Islet precursor cell (in vitro differentiated cells): ENCODE measurements at regions not wholly inside any gene's neighbourhood (a gene's known extent, or its start where the extent isn't known, plus 50 kb on each side); places are given as distances from the start of the nearest gene placed in this dataset.
"Not testable (repeated sequence)": the region's sequence is repeated elsewhere in the genome, so short reads cannot be mapped to it uniquely, and the experiment has no call there.

Experiments
- DNase-seq: peaks from one replicate; pipeline ENCODE4 v3.0.0-alpha.2; 2018

DNA sequence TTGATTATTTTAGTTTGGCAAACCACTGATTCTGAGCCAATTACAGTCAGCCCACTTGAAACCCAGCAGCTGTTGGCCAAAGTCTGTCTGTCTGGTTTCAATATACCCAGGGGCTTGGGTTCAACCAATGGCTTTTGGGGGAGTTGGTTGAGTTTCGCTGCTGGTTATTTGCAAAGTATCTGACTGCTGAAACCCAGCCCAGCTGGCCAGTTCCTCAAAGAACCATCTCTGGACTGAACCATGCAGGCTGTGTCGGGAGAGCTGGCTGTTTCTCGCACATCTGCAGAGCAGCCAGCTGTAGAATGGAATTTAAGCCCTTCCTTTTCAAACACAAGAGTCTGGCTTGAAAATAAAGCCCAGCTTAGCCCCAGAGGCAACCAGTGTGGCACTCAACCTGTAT, 66.0 kb upstream of the PAX7 start:
- no peak for DNase-seq

DNA sequence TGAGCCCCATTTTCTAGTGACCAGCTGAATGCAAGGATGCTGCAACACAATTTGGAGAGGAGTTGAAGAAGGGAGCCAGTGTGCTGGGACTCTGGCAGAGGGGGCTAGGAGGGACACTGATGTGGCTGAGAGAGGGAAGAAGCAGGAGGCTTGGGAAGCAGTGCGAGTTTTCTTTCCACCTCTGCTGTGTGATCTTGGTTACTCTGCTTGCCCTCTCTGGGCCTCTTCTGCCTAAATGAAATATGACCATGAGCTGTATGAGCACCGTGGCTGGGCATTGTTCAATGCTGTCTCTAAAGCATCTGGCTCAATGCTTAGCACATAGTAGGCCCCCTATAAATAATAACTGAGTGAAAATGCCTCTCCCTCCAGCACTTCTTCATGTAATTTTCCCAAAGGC, 65.3 kb upstream of the PAX7 start:
- no peak for DNase-seq

DNA sequence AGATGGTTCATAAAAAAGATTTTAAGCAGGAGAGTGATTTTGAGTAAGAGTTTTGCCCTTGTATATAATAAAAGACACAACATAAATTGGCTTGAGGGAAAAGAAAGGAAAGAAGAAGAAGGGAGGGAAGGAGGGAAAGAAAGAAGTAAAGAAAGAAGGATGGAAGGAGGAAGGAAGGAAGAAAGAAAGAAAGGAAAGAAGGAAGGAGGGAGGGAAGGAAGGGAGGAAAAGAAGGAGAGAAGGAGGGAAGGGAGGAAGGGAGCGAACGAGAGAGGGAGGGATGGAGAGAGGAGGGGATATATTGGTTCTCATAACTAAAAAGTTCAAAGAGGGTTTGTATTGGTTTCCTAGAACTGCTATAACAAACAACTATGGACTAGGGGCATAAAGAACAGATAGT, 62.2 kb upstream of the PAX7 start:
- no peak for DNase-seq

DNA sequence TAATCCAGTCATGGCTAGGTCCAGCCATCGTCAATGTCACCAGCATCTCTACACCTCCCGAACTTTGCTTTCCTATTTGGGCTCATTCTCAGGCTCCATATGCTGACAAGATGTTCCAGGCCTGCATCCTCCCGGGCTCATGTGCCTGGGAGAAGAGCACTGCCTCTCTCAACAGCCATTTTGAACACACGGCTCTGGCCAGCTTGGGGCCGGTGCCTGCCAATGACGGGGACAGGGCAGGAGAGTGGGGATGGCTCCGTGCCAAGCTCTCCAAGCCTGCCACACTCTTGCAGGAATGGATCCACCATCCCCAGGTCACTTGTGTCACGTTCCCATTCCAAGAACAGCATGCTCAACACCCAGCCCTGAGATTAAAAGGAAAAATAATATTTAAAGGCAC, 61.4 kb upstream of the PAX7 start:
- no peak for DNase-seq

DNA sequence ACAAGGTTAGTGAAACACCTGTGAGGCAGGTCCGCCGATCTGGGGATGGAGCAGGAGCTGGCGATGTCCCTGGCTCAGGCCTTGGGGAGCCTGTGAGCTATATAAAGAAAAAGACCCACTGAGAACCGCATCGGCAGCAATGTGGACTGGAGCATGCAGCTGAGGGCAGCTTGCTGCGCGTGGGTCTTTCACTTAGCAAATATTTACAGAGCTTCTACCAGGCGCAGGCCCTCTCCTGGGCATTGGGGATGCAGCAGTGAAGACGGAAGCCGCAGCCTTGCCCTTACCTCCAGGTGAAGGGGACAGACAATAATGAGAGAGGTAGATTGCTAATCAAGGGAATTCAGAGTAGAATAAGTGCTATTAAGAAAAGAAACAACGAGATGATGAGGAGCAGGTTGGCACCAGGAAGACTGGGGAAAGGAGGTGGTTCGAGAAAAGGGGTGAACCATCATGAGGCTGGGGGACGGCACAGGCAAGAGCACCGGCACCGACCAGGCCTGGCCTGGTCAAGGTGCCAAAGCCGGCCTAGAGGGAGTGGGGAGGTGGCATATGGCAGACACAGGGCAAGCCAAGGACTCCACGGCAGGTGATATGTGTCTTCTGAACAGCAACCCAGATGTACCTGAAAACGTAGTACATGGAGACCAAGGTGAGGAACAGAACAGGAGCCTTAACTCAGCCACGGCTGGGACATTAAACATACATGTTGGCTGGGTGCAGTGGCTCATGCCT, 60.7 kb upstream of the PAX7 start:
- DNase-seq, result no peak

DNA sequence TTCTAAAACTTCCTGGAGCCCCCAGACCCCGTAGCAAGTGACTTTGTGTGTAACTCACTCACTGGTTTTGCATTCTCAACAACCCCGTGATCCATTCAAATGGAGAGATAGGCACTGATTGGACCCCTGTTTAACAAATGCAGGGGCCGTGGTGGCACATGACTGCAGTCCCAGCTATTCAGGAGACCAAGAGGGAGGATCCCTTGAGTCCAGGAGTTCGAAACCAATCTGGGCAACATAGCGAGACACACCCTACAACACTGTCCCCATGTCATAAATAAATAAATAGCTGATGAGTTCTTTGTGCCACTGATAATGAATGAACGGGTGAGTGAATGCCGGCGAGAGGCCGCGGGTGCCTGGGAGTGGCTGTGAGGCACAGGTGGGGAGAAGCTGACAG, 59.4 kb upstream of the PAX7 start:
- DNase-seq, result no peak

DNA sequence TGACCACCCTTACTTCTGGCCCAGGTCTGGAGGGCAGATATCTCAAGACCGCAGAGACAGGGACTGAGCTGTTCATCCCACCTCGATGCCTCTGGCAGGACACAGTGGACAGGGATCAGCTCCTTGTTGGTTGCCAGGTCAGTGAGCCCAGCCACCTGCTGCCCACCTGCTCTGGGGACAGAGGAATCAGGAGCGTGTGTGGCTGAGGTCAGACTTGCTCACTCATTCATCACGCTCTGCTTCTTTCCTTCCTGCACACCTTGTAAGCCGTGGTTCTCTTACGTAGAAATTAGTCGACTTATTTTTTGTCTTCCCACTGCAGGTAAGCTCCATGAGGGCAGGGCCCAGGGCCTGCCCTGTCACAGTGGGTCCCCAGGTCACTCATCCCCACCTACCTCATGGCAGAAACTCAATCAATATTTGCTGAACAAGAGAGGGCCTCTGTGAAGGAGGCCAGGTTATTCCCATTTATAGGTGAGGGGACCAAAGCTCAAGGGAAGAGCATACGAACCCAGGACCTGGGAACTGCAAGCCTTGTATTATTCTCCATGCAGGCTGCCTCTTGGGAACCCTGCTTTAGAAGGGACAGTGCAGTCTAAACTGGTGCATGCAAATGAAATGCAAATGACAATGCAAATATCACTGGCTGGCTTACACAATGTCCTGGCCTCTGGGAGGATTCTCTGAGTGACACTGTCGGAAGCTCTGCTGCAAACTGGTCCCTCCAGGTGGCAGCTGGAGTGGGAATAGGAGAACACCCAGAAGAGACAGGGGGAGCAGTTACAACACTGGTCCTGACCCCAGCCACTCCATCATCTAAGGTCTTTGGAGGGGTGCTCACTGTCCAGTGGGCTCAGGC, 58.4 kb upstream of the PAX7 start:
- DNase-seq, result no peak

DNA sequence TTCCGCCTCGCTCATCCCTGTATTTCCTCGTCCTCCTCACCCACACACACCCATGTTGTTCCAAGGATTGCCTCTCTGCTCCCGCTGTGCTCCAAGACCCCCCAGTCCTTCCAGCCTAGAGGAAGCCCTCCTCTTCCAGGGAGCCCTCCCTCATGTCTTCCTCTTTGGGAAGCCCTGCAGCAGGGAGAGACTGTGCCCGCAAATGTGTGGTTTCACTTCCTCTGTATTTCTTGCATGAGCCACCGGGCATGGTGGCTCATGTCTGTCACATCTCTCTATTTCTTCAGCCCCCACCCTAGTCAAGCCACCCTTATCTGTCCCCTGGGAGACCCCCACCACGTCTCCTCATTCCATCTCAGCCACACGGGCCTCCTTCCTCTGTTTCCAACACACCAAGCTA, 57.5 kb upstream of the PAX7 start:
- no peak for DNase-seq

DNA sequence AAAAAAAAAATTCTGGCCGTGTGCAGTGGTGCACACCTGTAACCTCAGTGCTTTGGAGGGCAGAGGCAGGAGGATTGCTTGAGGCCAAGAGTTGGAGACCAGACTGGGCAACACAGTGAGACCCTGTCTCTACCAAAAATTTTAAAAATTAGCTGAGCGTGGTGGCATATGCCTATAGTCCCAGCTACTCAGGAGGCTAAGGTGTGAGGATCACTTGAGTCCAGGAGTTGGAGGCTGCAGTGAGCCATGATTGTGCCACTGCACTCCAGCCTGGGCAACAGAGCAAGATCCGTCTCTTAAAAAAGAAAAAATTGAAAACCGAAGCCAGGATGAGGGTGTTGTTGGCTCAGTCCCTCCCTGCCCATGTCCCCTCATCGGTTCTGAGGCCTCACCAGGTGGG, 55.9 kb upstream of the PAX7 start:
- no peak for DNase-seq

DNA sequence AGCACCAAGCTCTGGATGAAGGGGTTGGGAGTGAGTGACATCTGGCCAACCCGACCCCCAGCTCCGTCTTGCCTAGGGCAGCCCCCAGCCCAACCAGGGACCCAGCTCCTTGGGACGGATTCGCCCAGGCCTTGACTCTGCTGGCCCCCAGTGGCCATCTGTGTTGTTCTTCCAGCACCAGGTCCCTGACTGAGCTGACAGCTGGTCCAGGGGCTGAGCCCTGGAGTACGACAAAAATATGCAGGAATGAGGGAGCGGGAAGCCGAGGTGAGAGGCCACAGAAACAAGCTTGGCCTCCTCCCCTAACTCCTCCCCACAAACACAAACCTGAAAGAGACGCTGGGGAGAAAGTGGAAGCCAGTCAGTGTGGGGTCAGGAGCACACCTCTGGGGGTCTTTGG, 55.0 kb upstream of the PAX7 start:
- DNase-seq, result peak; percentile 90

DNA sequence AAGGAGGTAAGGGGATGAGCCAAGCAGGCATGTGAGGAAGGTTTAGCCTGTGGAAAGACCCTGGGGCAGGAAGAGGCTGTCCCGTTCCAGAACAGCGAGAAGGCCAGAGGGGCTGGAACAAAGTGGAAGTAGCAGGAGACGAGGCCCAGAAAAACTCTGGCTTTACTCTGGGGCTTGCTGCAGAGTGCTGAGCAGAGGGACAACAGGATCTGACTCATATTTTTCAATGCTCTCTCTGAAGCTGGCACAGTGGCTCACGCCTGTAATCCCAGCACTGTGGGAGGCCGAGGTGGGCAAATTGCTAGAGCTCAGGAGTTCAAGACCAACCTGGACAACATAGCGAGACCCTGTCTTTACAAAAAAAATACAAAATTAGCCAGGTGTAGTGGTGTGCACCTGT, 52.4 kb upstream of the PAX7 start:
- DNase-seq, result peak; percentile 63

DNA sequence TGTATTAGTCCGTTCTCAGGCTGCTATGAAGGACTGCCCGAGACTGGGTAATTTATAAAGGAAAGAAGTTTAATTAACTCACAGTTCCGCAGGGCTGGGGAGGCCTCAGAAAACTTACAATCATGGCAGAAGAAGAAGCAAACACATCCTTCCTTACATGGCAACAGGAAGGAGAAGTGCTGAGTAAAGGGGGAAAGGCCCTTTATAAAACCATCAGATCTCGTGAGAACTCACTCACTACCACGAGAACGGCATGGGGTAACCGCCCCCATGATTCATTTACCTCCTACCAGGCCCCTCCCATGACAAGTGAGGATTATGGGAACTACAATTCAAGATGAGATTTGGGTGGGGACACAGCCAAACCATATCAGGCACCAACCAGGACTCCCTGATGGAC, 51.4 kb upstream of the PAX7 start:
- not testable (repeated sequence) for DNase-seq

DNA sequence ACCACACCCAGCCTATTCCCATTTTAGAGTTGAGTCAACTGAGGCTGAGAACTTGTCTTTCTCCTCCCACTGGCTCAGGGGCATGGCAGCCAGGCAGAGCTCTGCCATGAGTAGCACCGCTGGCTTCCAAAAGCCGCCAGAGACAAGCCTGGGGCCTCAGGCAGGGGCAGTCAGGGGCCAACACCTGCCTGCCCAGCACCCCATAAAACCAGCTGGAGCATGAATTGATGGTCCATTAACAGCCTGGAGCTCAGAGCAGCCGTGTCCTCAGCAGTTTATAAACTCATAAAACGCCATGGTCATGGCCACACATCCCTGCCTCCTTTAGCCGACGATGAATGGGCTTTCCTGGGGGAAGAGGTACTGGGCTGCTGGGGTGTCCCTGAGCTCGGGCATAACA, 50.6 kb upstream of the PAX7 start:
- no peak for DNase-seq

DNA sequence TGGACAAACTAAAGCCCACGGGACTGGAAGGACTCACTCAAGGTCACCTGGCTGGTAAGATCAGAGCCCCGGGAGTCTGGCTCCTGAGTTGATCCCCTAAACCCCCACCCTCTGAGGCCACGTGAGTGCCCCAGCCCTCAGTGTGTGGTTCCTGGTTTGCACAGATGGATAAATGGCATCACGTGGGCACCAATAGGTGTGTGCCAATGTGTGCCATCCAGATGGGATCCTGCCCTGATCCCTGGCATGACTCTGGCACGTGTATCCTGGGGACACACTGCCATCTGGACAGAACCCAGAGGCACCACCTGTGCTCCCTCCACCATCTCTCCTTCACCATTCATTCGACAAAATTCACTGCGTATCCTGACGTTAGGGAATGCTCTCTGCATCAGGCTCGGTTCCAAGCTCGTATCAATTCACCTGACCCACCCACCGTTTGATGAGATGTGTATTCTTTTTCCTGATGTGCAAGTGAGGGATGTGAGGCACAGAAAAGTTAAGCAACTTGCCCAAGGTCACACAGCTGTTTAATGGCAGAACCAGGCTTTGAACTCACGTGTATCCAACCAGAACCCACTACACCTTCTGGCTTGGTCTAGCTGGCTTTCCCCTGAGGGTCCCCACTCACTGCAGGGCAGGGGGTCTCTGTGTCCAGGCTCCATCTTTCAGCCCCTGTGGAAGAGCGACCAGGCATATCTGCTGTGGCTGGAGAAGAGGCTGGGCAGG, 49.8 kb upstream of the PAX7 start:
- DNase-seq, result no peak
